ENCODE measurements at regions not wholly inside any gene's neighbourhood (a gene's known extent, or its start where the extent isn't known, plus 50 kb on each side); places are given as distances from the start of the nearest gene placed in this dataset.
A peak's percentile ranks its signal among the peaks of the same experiment; 100 is the strongest.

- TF ChIP-seq CTCF (conservative IDR thresholded peaks at IDR 0.05; ENCODE audit: low read depth, low read length) = no peak
- no peak overlapping the region for H3K4me3 ChIP-seq (ENCODE audit: low read depth, low read length)
- no peak for DNase-seq (ENCODE audit: low read depth)
Measured at GRCh38 chr2:220528180-220528675, 900.8 kb downstream of the SLC4A3 start.

DNA sequence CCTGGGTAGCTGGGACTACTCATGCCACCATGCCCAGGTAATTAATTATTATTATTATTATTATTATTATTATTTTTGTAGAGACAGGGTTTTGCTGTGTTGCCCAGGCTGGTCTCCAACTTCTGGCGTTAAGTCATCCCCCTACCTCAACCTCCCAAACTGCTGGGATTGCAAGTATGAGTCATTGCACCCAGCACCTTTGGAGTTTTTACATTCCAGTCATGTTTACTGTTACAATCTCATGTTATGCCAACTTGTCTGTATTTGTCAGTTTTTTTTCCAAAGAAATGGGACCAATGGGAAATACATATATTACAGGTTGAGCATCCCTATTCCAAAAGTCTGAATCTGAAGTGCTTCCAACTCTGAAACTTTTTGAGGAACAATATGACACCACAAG lies 903.8 kb downstream of the SLC4A3 start:
- no peak for TF ChIP-seq CTCF (conservative IDR thresholded peaks at IDR 0.05; ENCODE audit: low read depth, low read length)
- no peak for DNase-seq (ENCODE audit: low read depth)
- H3K4me3 ChIP-seq (ENCODE audit: low read depth, low read length) = no peak overlapping the region

- no peak overlapping the region for H3K4me3 ChIP-seq (ENCODE audit: low read depth, low read length)
- no peak for DNase-seq (ENCODE audit: low read depth)
- peak; percentile 34 for TF ChIP-seq CTCF (conservative IDR thresholded peaks at IDR 0.05; ENCODE audit: low read depth, low read length)
Measured at GRCh38 chr2:220533485-220533884, 906.1 kb downstream of the SLC4A3 start.

DNA sequence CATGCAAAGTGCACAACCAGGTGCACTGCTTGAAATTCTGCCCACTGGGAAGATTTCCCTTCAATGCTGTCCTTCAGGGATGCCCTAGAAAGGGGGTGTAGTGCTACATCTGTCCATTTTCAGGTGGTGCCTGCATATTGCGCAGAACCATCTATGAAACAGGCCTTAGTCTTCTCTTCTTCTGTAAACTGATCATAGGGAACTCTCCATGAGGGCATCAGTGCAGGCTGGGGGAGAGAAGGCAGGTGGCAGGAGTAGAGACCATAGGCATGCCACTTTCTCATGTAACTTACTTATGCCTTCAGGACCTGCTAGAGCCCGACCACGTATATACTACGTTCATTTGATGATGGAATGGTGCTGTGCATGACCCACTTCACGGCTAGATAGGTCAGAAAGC lies 912.1 kb downstream of the SLC4A3 start:
- no peak for TF ChIP-seq CTCF (conservative IDR thresholded peaks at IDR 0.05; ENCODE audit: low read depth, low read length)
- no peak for DNase-seq (ENCODE audit: low read depth)
- no peak overlapping the region for H3K4me3 ChIP-seq (ENCODE audit: low read depth, low read length)

DNA sequence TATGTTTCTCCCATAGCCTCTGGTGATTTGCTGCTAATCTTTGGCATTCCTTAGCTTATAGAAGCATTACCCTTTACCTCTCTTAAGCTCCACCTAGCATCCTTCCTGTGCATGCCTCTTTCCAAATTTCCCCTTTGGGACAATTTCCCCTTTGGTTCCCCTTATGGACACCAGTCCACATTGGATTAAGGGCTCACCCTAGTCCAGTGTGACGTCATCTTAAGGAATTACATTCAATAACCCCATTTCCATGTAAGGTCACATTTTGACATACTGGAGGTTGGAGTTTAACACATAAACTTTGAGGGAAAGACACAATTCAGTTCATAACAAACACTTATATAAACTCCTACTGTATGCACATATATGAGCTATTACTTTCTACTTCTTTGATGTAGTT lies 916.6 kb downstream of the SLC4A3 start:
- TF ChIP-seq CTCF (conservative IDR thresholded peaks at IDR 0.05; ENCODE audit: low read depth, low read length) = no peak
- H3K4me3 ChIP-seq (ENCODE audit: low read depth, low read length) = no peak overlapping the region
- DNase-seq (ENCODE audit: low read depth) = no peak

DNA sequence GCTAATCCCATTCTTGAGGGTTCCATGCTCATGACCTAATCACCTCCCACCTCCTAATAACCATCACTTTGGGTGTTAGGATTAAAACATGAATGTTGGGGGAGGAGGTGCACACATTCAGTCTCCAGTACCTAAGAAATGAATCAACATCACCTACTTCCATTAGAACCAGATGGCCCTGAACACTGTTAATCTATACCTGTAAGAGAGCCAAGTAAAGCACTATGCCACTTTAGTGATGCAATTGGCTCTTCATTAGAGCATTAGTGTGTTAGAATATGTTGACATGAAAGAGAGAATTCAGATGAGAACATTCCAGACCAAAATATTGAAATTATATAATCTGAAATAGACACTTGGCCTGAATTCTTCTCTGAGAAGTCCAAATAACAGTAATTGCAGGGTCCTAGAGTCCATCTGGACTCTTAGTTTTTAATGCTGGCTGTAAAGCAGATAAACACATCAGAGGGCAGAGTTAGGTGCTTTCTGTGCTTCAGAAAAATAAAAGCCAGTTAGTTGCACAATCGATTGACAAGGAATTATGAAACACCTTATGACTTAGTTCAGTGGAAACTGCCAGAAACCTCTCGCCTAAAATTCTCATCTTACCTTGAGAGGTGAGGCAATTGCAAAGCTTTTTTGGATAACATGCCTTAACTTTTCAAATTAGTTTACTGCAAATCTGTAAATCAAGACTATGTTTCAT lies 923.7 kb downstream of the SLC4A3 start:
- TF ChIP-seq CTCF (conservative IDR thresholded peaks at IDR 0.05; ENCODE audit: low read depth, low read length) = no peak
- no peak for DNase-seq (ENCODE audit: low read depth)

More for the DNA sequence above, 923.7 kb downstream of the SLC4A3 start:
- no peak overlapping the region for H3K4me3 ChIP-seq (ENCODE audit: low read depth, low read length)
